DND-41 (cell line): ENCODE measurements at regions not wholly inside any gene's neighbourhood (a gene's known extent, or its start where the extent isn't known, plus 50 kb on each side); places are given as distances from the start of the nearest gene placed in this dataset.

Experiments used
- EZH2 ChIP-seq: IDR thresholded peaks from 3 replicates; pipeline ENCODE4 v1.6.1; 2012; ENCODE audit warnings: borderline replicate concordance, low read depth, mild to moderate bottlenecking, moderate library complexity, low read length, inconsistent platforms; ENCODE audit not compliant: severe bottlenecking
- TF ChIP-seq, protein P1 (sequence below): IDR thresholded peaks from 2 replicates; pipeline ENCODE4 v1.5.1; 2012; ENCODE audit warnings: borderline replicate concordance, low read length, moderate library complexity, mild to moderate bottlenecking; ENCODE audit not compliant: poor library complexity, severe bottlenecking; ENCODE audit errors: extremely low read depth

GRCh38 chr4:123462007-123462406 lies 65.4 kb downstream of the SPRY1 start:
- TF ChIP-seq, protein P1, sequence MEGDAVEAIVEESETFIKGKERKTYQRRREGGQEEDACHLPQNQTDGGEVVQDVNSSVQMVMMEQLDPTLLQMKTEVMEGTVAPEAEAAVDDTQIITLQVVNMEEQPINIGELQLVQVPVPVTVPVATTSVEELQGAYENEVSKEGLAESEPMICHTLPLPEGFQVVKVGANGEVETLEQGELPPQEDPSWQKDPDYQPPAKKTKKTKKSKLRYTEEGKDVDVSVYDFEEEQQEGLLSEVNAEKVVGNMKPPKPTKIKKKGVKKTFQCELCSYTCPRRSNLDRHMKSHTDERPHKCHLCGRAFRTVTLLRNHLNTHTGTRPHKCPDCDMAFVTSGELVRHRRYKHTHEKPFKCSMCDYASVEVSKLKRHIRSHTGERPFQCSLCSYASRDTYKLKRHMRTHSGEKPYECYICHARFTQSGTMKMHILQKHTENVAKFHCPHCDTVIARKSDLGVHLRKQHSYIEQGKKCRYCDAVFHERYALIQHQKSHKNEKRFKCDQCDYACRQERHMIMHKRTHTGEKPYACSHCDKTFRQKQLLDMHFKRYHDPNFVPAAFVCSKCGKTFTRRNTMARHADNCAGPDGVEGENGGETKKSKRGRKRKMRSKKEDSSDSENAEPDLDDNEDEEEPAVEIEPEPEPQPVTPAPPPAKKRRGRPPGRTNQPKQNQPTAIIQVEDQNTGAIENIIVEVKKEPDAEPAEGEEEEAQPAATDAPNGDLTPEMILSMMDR: no peak
- TF ChIP-seq EZH2: no peak
